H9 (cell line): ENCODE measurements at regions not wholly inside any gene's neighbourhood (a gene's known extent, or its start where the extent isn't known, plus 50 kb on each side); places are given as distances from the start of the nearest gene placed in this dataset.

Experiments
- DNase-seq: peaks from one replicate; pipeline ENCODE4 v3.0.0-alpha.2; 2017
- H2AFZ ChIP-seq: one replicate; pipeline ENCODE4 v1.6.1; 2013; ENCODE audit warnings: mild to moderate bottlenecking, low read length, control low read depth, moderate library complexity
- H2AK5ac ChIP-seq: 2 replicates; pipeline ENCODE4 v1.6.1; 2013; ENCODE audit warnings: low read length, control low read depth, mixed read lengths; ENCODE audit not compliant: insufficient read length
- H2BK120ac ChIP-seq: one replicate; pipeline ENCODE4 v1.6.1; 2013; ENCODE audit warnings: low read depth, mild to moderate bottlenecking, low read length, control low read depth, inconsistent platforms; ENCODE audit not compliant: poor library complexity, severe bottlenecking
- H2BK12ac ChIP-seq: 2 replicates; pipeline ENCODE4 v1.6.1; 2013; ENCODE audit warnings: low read length, control low read depth, mixed read lengths, low read depth; ENCODE audit not compliant: insufficient read length
- H2BK15ac ChIP-seq: 2 replicates; pipeline ENCODE4 v1.6.1; 2013; ENCODE audit warnings: low read depth, low read length, control low read depth
- H2BK20ac ChIP-seq: one replicate; pipeline ENCODE4 v1.6.1; 2013; ENCODE audit warnings: low read depth, mild to moderate bottlenecking, low read length, control low read depth, inconsistent platforms; ENCODE audit not compliant: poor library complexity, severe bottlenecking
- H2BK5ac ChIP-seq: 2 replicates; pipeline ENCODE4 v1.6.1; 2013; ENCODE audit warnings: low read length, control low read depth, mixed read lengths; ENCODE audit not compliant: insufficient read length
- H3K14ac ChIP-seq: 2 replicates; pipeline ENCODE4 v1.6.1; 2013; ENCODE audit warnings: low read length, control low read depth; ENCODE audit not compliant: insufficient read depth
- H3K18ac ChIP-seq: 2 replicates; pipeline ENCODE4 v1.6.1; 2013; ENCODE audit warnings: low read depth, mild to moderate bottlenecking, mixed read lengths, low read length, control low read depth; ENCODE audit not compliant: insufficient read length
- H3K23ac ChIP-seq: 2 replicates; pipeline ENCODE4 v1.6.1; 2013; ENCODE audit warnings: low read length, control low read depth, mixed read lengths, low read depth; ENCODE audit not compliant: insufficient read length
- H3K23me2 ChIP-seq: 2 replicates; pipeline ENCODE4 v1.6.1; 2013; ENCODE audit warnings: low read depth, mild to moderate bottlenecking, mixed read lengths, low read length, control low read depth; ENCODE audit not compliant: insufficient read length, poor library complexity, severe bottlenecking
- H3K27ac ChIP-seq: 2 replicates; pipeline ENCODE4 v1.5.1; 2013; ENCODE audit warnings: low read length, control low read depth, mixed read lengths, low read depth; ENCODE audit not compliant: insufficient read length
- H3K27me3 ChIP-seq: 2 replicates; pipeline ENCODE4 v1.6.1; 2013; ENCODE audit warnings: low read length, control low read depth, inconsistent platforms; ENCODE audit not compliant: insufficient read depth
- H3K4ac ChIP-seq: 2 replicates; pipeline ENCODE4 v1.6.1; 2013; ENCODE audit warnings: low read depth, mild to moderate bottlenecking, control low read depth, inconsistent platforms, low read length, moderate library complexity
- H3K4me1 ChIP-seq: 2 replicates; pipeline ENCODE4 v1.6.1; 2013; ENCODE audit warnings: low read length, control low read depth, inconsistent platforms; ENCODE audit not compliant: insufficient read depth
- H3K4me2 ChIP-seq: 2 replicates; pipeline ENCODE4 v1.6.1; 2013; ENCODE audit warnings: low read length, control low read depth, mixed read lengths; ENCODE audit not compliant: insufficient read length, insufficient read depth
- H3K56ac ChIP-seq: 2 replicates; pipeline ENCODE4 v1.6.1; 2013; ENCODE audit warnings: low read depth, mild to moderate bottlenecking, mixed read lengths, low read length, control low read depth; ENCODE audit not compliant: insufficient read length
- H3K79me1 ChIP-seq: 2 replicates; pipeline ENCODE4 v1.6.1; 2013; ENCODE audit warnings: low read depth, mild to moderate bottlenecking, moderate library complexity, low read length, control low read depth, inconsistent platforms; ENCODE audit not compliant: insufficient read depth, poor library complexity, severe bottlenecking
- H3K79me2 ChIP-seq: 2 replicates; pipeline ENCODE4 v1.6.1; 2013; ENCODE audit warnings: low read length, control low read depth, inconsistent platforms; ENCODE audit not compliant: insufficient read depth
- H3K9ac ChIP-seq: 2 replicates; pipeline ENCODE4 v1.6.1; 2013; ENCODE audit warnings: low read length, control low read depth, mixed read lengths; ENCODE audit not compliant: insufficient read length; ENCODE audit errors: extremely low read depth
- H3K9me3 ChIP-seq: one replicate; pipeline ENCODE4 v1.6.1; 2013; ENCODE audit warnings: low read depth, low read length, inconsistent platforms; ENCODE audit not compliant: control insufficient read depth
- H3T11ph ChIP-seq: one replicate; pipeline ENCODE4 v1.6.1; 2013; ENCODE audit warnings: mild to moderate bottlenecking, low read length, control low read depth, inconsistent platforms
- H4K20me1 ChIP-seq: one replicate; pipeline ENCODE4 v1.6.1; 2013; ENCODE audit not compliant: control insufficient read depth, insufficient read length, insufficient read depth
- H4K5ac ChIP-seq: 2 replicates; pipeline ENCODE4 v1.6.1; 2013; ENCODE audit warnings: low read depth, mild to moderate bottlenecking, mixed read lengths, low read length, control low read depth; ENCODE audit not compliant: insufficient read length
- H4K8ac ChIP-seq: replicated peaks from 2 replicates; pipeline ENCODE4 v1.6.1; 2013; ENCODE audit warnings: low read length, control low read depth, mixed read lengths, low read depth; ENCODE audit not compliant: insufficient read length
- H4K91ac ChIP-seq: 2 replicates; pipeline ENCODE4 v1.6.1; 2013; ENCODE audit warnings: low read depth, mild to moderate bottlenecking, moderate library complexity, mixed read lengths, low read length, control low read depth; ENCODE audit not compliant: insufficient read length
- H3K27ac Mint-ChIP-seq, 3 experiments: 2 replicates in 2 of 3; 3 replicates in 1 of 3; pipeline ENCODE4 v1.8.0; 2020 to 2021; ENCODE audit warnings: mixed read lengths in 3 of 3, mild to moderate bottlenecking in 1 of 3, moderate library complexity in 1 of 3
- H3K27me3 Mint-ChIP-seq: 2 replicates; pipeline ENCODE4 v1.8.0; 2021; ENCODE audit warnings: low read depth, mild to moderate bottlenecking, moderate library complexity, mixed read lengths
- H3K36me3 Mint-ChIP-seq, 3 experiments: 2 replicates in 2 of 3; 3 replicates in 1 of 3; pipeline ENCODE4 v1.8.0; 2020 to 2021; ENCODE audit warnings: low read depth in 3 of 3, mixed read lengths in 3 of 3; ENCODE audit not compliant: insufficient read depth in 1 of 3
- H3K4me1 Mint-ChIP-seq, 2 experiments: 2 replicates each; pipeline ENCODE4 v1.8.0; 2020; ENCODE audit warnings: mixed read lengths in 2 of 2
- H3K4me3 Mint-ChIP-seq, 2 experiments: 2 replicates in 1 of 2; 3 replicates in 1 of 2; pipeline ENCODE4 v1.8.0; 2020 to 2021; ENCODE audit warnings: mild to moderate bottlenecking in 2 of 2, mixed read lengths in 2 of 2, moderate library complexity in 1 of 2
- H3K9me3 Mint-ChIP-seq, 2 experiments: 2 replicates in 1 of 2; 3 replicates in 1 of 2; pipeline ENCODE4 v1.8.0; 2020; ENCODE audit warnings: mild to moderate bottlenecking in 2 of 2, mixed read lengths in 2 of 2, moderate library complexity in 1 of 2
- WGBS: extraction: QIAGEN DNeasy Blood & Tissue Kit; methylation state at CpG from one replicate; pipeline ENCODE4 v1.1.7; 2013; ENCODE audit warnings: missing lambda C conversion rate, low lambda C conversion rate, mixed read lengths; ENCODE audit not compliant: insufficient read length; ENCODE audit errors: extremely low coverage; 5-methylcytosine and 5-hydroxymethylcytosine counted together
- TF ChIP-seq, protein P1 (sequence below): fragments of 200-600 bp; sonication (generic); conservative IDR thresholded peaks from 3 replicates; pipeline ENCODE4 v1.8.0; 2021; ENCODE audit warnings: antibody characterized with exemption, mild to moderate bottlenecking

DNA sequence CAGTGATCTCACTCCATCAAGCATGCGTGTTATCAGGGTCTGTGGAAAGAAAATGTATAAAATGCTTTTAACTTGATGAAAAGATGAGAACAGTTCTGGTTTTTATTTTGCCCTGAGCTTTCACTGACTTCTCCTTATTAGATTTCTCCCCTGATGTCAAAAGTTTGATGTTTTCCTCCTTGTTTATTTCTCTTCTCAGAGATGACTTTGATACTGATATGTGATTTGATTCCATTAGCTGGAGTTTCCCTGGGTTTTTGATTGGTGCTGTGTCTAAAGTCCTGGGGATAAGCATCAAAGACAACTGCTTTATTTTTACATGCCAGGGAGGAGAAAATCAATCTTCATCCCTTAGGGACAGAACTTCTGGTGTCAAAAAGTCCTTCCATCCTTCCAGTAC is 510.0 kb downstream of the KCTD16 start:
- H3K79me1 ChIP-seq = no peaks in the 10 kb centered on the region
- DNase-seq = no peak
- WGBS = no CpG with 5 or more reads among the region's 1 CpG
- H2BK20ac ChIP-seq = no peak overlapping the region
- no peak overlapping the region for H3K4me3 Mint-ChIP-seq
- TF ChIP-seq, protein P1, sequence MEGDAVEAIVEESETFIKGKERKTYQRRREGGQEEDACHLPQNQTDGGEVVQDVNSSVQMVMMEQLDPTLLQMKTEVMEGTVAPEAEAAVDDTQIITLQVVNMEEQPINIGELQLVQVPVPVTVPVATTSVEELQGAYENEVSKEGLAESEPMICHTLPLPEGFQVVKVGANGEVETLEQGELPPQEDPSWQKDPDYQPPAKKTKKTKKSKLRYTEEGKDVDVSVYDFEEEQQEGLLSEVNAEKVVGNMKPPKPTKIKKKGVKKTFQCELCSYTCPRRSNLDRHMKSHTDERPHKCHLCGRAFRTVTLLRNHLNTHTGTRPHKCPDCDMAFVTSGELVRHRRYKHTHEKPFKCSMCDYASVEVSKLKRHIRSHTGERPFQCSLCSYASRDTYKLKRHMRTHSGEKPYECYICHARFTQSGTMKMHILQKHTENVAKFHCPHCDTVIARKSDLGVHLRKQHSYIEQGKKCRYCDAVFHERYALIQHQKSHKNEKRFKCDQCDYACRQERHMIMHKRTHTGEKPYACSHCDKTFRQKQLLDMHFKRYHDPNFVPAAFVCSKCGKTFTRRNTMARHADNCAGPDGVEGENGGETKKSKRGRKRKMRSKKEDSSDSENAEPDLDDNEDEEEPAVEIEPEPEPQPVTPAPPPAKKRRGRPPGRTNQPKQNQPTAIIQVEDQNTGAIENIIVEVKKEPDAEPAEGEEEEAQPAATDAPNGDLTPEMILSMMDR = no peak
- no peaks in the 10 kb centered on the region for H3K36me3 Mint-ChIP-seq
- no peak overlapping the region for H3K27ac ChIP-seq
- no peak overlapping the region for H3T11ph ChIP-seq
- no peak overlapping the region for H3K14ac ChIP-seq
- no peak overlapping the region for H3K9ac ChIP-seq
- H2BK120ac ChIP-seq = no peak overlapping the region
- no peaks in the 10 kb centered on the region for H3K79me2 ChIP-seq
- H3K27me3 ChIP-seq = no peaks in the 10 kb centered on the region
- H4K8ac ChIP-seq = no peak overlapping the region
- H3K27ac Mint-ChIP-seq = no peak overlapping the region
- H2AFZ ChIP-seq = no peak overlapping the region
- no peak overlapping the region for H4K5ac ChIP-seq
- H3K56ac ChIP-seq = no peak overlapping the region
- no peak overlapping the region for H3K23ac ChIP-seq
- H3K18ac ChIP-seq = no peak overlapping the region
- no peak overlapping the region for H3K4ac ChIP-seq
- no peaks in the 10 kb centered on the region; the same call in 1 of the 2 replicates for H3K4me1 ChIP-seq
- no peak overlapping the region for H2BK15ac ChIP-seq
- no peaks in the 10 kb centered on the region; the same call in 1 of the 2 replicates for H3K27me3 Mint-ChIP-seq
- no peaks in the 10 kb centered on the region; a peak in 1 of 5 replicates for H3K9me3 Mint-ChIP-seq
- no peak overlapping the region for H4K91ac ChIP-seq
- no peak overlapping the region for H2AK5ac ChIP-seq
- no peaks in the 10 kb centered on the region for H3K9me3 ChIP-seq
- no peak overlapping the region for H2BK12ac ChIP-seq
- peaks cover 6% of the 10 kb centered on the region in 2 experiments for H3K4me1 Mint-ChIP-seq
- no peaks in the 10 kb centered on the region for H4K20me1 ChIP-seq
- H3K4me2 ChIP-seq = no peak overlapping the region
- no peak overlapping the region for H2BK5ac ChIP-seq
- H3K23me2 ChIP-seq = no peaks in the 10 kb centered on the region
